Kidney epithelial cell (primary cell): ENCODE measurements at regions not wholly inside any gene's neighbourhood (a gene's known extent, or its start where the extent isn't known, plus 50 kb on each side); places are given as distances from the start of the nearest gene placed in this dataset.
A peak's percentile ranks its signal among the peaks of the same experiment; 100 is the strongest.

Experiments
- DNase-seq: peaks from one replicate; pipeline ENCODE4 v3.0.0-alpha.2; 2010; ENCODE audit warnings: low read depth
- H3K27me3 ChIP-seq: 2 replicates; pipeline ENCODE4 v1.6.0; 2011; ENCODE audit warnings: low read length; ENCODE audit not compliant: control insufficient read depth, insufficient read depth
- H3K36me3 ChIP-seq: 2 replicates; pipeline ENCODE4 v1.5.1; 2011; ENCODE audit warnings: low read length; ENCODE audit not compliant: control insufficient read depth, insufficient read depth
- H3K4me3 ChIP-seq: 2 replicates; pipeline ENCODE4 v1.5.1; 2011; ENCODE audit warnings: low read depth, mild to moderate bottlenecking, control low read depth, low read length
- CTCF ChIP-seq: IDR thresholded peaks from 2 replicates; pipeline ENCODE4 v1.5.1; 2011; ENCODE audit warnings: mild to moderate bottlenecking, moderate library complexity, low read length, control low read depth, inconsistent platforms; ENCODE audit not compliant: insufficient read depth, poor library complexity, severe bottlenecking

GRCh38 chr1:193462629-193463320 lies 276.4 kb upstream of the B3GALT2 start:
- Histone ChIP-seq H3K4me3 (no peak overlapping the region), H3K27me3 (no peaks in the 10 kb centered on the region), H3K36me3 (no peaks in the 10 kb centered on the region)
- peak; percentile 19 for DNase-seq
- no peak for TF ChIP-seq CTCF

- no peak for DNase-seq
- Histone ChIP-seq H3K36me3 (no peaks in the 10 kb centered on the region), H3K4me3 (no peak overlapping the region), H3K27me3 (no peaks in the 10 kb centered on the region)
- TF ChIP-seq CTCF = no peak
Observed at GRCh38 chr1:193458628-193459027, 272.2 kb upstream of the B3GALT2 start.

GRCh38 chr1:193457676-193458075 lies 271.3 kb upstream of the B3GALT2 start:
- peak; percentile 29 for DNase-seq
- H3K36me3 ChIP-seq = no peaks in the 10 kb centered on the region
- H3K4me3 ChIP-seq = no peak overlapping the region
- H3K27me3 ChIP-seq = no peaks in the 10 kb centered on the region
- no peak for TF ChIP-seq CTCF

GRCh38 chr1:193456811-193457280 lies 270.4 kb upstream of the B3GALT2 start:
- no peaks in the 10 kb centered on the region for H3K36me3 ChIP-seq
- no peak for TF ChIP-seq CTCF
- H3K4me3 ChIP-seq = no peak overlapping the region
- no peaks in the 10 kb centered on the region for H3K27me3 ChIP-seq
- DNase-seq = no peak

GRCh38 chr1:193451606-193452005 lies 265.2 kb upstream of the B3GALT2 start:
- no peak for TF ChIP-seq CTCF
- H3K36me3 ChIP-seq = no peaks in the 10 kb centered on the region
- no peaks in the 10 kb centered on the region for H3K27me3 ChIP-seq

GRCh38 chr1:193451001-193451400 lies 264.6 kb upstream of the B3GALT2 start:
- H3K27me3 ChIP-seq = no peaks in the 10 kb centered on the region
- no peak overlapping the region for H3K4me3 ChIP-seq
- no peak for DNase-seq
- no peaks in the 10 kb centered on the region for H3K36me3 ChIP-seq
- no peak for TF ChIP-seq CTCF

More at GRCh38 chr1:193451606-193452005, 265.2 kb upstream of the B3GALT2 start:
- no peak overlapping the region for H3K4me3 ChIP-seq
- no peak for DNase-seq
